Activated CD4-positive, alpha-beta T cell treated with anti-CD3 and anti-CD28 coated beads for 24 hours (primary cell): ENCODE measurements at regions not wholly inside any gene's neighbourhood (a gene's known extent, or its start where the extent isn't known, plus 50 kb on each side); places are given as distances from the start of the nearest gene placed in this dataset.

Experiments used
- DNase-seq, 2 donors: peaks; one replicate each; pipeline ENCODE4 v3.0.0-alpha.2; 2020; ENCODE audit warnings: low read depth in 2 of 2

GRCh38 chr9:99436616-99437015, 214.5 kb downstream of the SEC61B start:
- DNase-seq, result no peak

- DNase-seq, result no peak
These were observed 215.1 kb downstream of the SEC61B start for GRCh38 chr9:99437145-99437544.

GRCh38 chr9:99438596-99438995, 216.5 kb downstream of the SEC61B start:
- DNase-seq, result no peak

- DNase-seq, result no peak
These were observed 219.7 kb downstream of the SEC61B start for GRCh38 chr9:99441829-99442228.

- DNase-seq, result no peak
These were observed 223.3 kb downstream of the SEC61B start for GRCh38 chr9:99445371-99445891.

- DNase-seq, result no peak
These were observed 223.8 kb downstream of the SEC61B start for GRCh38 chr9:99445920-99446319.

- DNase-seq, result no peak
These were observed 225.9 kb downstream of the SEC61B start for GRCh38 chr9:99447951-99448350.

- no peak for DNase-seq
These were observed 227.6 kb downstream of the SEC61B start for GRCh38 chr9:99449726-99450125.

- DNase-seq, result no peak
These were observed 229.1 kb downstream of the SEC61B start for GRCh38 chr9:99451112-99451606.

- no peak for DNase-seq
These were observed 235.3 kb downstream of the SEC61B start for GRCh38 chr9:99457406-99457805.

GRCh38 chr9:99457981-99458380, 235.9 kb downstream of the SEC61B start:
- no peak for DNase-seq

- no peak for DNase-seq
These were observed 237.8 kb downstream of the SEC61B start for GRCh38 chr9:99459919-99460318.

- DNase-seq, result no peak
These were observed 241.0 kb downstream of the SEC61B start for GRCh38 chr9:99463131-99463530.

- no peak for DNase-seq
These were observed 242.5 kb downstream of the SEC61B start for GRCh38 chr9:99464568-99464967.

- DNase-seq, result no peak
These were observed 243.3 kb downstream of the SEC61B start for GRCh38 chr9:99465231-99465907.

GRCh38 chr9:99466104-99466503, 244.0 kb downstream of the SEC61B start:
- no peak for DNase-seq

GRCh38 chr9:99466781-99467180, 244.7 kb downstream of the SEC61B start:
- DNase-seq, result no peak

GRCh38 chr9:99471033-99471432, 249.0 kb downstream of the SEC61B start:
- DNase-seq, result no peak

- no peak for DNase-seq
These were observed 250.3 kb downstream of the SEC61B start for GRCh38 chr9:99472240-99472915.

GRCh38 chr9:99472916-99473245, 250.8 kb downstream of the SEC61B start:
- DNase-seq, result no peak

- no peak for DNase-seq
These were observed 252.1 kb downstream of the SEC61B start for GRCh38 chr9:99474186-99474585.

GRCh38 chr9:99475401-99476065, 253.5 kb downstream of the SEC61B start:
- DNase-seq, result no peak
